Pons (tissue), 1 donor: ENCODE measurements at regions not wholly inside any gene's neighbourhood (a gene's known extent, or its start where the extent isn't known, plus 50 kb on each side); places are given as distances from the start of the nearest gene placed in this dataset.

ENCODE experiments used
- DNase-seq: peaks from one replicate; pipeline ENCODE4 v3.0.0-alpha.2; 2016; ENCODE audit warnings: low spot score

DNA sequence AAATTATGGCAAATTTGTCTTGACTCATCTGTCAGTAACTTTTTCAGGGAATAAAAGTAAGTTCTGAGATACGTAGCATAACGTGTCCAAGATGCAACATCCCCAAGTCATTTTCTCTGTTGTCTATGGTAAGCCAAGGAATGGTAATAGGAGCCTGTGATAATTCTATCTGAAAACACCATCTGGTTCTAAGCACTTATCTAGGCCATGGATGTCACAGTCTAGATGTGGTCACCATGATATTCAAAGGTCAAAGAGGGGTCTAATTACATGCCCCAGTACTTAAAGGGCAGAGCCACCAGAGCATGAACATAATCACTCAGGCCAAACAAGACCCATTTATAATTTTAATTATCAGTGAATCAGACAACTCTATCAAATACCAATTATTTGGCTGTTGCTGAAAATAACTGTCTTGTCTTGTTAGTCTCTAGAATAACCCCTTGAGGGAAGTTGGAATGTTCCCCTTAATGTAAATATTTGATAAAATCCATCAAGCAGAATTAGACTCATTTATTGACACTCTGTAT is 225.1 kb upstream of the MPPED2 start:
- DNase-seq, result no peak

DNA sequence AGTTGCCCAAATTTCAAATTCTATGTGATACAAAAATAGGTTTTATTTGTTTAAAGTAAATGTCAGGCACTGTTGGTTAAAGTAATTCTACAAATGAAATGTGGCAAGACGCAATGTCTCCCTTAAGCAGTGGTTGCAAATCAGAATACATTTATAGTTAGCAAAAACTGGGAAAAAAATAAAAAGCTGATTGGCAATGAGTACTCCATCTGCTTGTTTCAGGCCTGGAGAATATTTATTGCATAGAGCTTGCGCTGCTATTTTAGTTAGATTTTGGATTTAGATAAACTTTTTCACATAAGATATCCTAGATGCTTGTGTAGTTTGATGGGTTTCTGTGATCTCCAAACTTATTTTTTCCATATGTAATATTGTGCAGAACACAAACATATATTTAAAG is 224.0 kb upstream of the MPPED2 start:
- DNase-seq, result no peak

DNA sequence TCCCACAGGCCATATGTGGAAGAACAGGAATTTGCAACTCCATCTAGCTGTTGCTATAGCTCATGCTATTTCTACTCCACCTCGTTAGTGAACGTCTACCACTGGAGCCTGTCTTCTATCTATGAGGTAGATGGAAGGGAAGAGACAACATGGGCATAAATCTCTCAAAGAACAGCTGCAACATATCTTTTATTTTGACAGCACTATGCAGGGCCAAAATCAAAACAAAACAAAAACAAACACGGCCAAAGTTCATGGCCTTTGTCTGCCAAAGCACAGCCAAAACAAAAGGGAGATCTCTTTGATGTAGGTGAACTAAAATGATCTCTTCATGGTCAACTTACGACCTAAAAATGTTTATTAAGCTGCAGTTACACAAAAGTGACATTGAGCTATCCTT is 215.2 kb upstream of the MPPED2 start:
- DNase-seq, result no peak

DNA sequence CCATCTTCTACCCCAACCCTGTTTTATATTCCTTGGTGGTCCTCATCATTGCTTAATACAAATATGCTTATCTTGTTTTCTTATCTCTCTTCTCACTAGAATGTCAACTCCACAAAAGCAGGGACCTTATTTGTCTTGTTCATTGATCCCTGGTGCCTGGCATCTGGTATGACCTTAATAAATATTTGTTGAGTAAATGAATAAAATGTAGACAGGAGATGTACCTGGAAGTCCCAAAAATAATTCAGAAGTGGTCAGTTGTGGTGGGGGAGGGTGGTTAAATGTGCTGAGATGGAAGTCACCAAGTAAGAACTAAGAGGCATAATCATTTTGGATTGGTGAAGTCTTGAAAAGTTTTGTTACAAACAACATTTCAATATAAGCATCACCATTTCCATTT is 214.8 kb upstream of the MPPED2 start:
- no peak for DNase-seq

DNA sequence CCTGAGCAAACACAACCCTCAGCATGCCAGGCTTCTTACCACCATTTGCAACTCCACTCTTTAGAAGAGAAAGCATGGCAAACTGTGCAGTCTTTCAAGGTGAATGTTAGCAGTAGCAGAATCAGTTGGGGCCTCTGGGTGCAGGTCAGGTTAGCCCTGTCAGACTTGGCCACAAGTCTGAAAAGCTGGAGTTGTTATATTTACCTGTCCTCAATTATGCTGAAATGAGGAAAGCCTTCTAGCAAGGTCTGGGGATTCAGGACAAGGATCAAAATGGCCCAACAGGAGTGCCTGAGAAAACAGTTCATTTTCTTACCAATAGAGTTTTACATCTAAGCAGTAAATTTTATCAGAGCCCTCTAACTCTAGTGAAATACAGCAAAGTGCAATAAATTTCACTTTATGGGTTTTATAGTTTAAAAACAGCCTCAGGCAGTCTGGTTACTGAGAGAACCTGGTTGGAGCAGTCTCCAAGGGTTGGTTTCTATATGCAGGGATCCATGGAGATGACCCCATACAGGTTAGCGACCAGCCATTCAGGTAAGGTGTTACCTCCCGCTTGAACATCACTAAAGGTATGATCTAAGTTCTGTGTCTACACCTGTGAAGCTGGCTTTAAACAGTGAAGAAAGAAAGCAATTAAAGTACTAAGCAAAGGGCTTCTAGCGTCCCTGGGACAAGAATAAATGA is 212.5 kb upstream of the MPPED2 start:
- no peak for DNase-seq

DNA sequence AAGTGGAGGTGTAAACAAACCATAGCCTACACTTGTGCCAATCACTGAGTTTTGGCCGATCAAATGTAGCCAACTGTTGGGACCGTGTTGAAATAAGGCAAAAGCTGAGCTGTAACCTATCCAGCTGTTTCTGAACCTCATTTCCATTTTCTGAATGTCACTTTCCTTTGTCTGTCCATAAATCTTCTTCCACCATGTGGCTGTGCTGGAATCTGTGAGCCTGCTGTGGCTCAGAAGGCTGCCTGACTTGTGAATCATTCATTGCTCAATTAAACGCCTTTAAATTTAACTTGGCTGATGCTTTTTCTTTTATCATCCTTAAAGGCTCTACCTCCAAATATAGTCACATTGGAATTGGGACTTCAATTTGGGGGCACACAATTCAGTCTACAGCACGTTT is 203.1 kb upstream of the MPPED2 start:
- DNase-seq, result no peak

DNA sequence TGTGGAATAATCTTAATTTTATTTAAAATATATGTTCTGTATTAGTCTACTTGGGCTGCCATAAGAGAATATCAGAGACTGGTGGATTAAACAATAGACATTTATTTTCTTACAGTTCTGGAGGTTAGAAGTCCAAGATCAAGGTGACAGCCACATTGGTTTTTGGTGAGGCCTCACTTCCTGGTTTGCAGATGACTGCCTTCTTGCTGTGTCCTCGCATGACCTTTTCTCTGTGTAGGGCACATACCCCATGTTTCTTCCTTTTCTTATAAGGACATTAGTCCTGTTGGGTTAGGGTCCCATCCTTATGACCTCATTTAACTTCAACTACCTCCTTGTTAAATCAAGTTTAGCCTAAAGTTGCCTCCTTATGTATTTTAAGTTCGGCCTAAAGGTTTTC is 202.7 kb upstream of the MPPED2 start:
- no peak for DNase-seq

DNA sequence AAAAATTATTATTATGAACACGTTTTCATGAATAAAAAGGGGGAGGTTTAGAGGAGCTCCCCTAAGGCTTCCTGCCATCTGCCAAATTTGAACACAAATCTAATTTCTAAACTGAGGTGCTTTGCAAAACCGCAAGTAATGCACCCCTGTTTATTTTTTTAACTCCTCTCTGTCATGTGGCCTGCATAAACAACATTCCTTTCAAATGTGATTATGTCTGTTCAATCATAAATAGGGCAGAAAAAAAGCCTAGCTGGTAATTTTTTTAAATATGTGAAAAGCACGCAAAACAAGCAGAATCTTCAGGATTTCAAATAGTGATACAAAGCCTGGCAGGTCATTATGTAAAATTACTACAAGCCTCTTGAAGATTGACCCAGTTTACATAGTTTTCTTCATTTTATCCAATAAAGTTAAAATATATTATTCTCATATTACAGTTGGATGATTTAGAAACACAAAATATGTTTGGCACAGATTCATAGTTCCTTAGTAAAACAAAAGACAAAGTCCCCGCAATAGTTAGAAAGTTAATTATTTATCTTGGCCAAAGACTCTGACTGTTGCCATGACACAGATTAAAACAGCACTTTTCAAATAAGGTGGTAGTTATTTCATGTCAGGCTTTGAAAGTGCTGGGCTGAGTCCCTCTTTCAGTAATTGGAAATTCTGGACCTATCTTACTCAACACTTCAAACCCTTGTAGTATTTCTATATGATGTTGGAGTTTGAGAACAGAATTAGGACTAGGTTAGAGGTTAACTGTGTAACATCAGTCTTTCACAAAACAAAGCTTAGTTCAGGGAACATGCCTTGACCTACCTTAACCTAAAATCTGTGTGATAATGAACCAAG is 200.3 kb upstream of the MPPED2 start:
- no peak for DNase-seq

DNA sequence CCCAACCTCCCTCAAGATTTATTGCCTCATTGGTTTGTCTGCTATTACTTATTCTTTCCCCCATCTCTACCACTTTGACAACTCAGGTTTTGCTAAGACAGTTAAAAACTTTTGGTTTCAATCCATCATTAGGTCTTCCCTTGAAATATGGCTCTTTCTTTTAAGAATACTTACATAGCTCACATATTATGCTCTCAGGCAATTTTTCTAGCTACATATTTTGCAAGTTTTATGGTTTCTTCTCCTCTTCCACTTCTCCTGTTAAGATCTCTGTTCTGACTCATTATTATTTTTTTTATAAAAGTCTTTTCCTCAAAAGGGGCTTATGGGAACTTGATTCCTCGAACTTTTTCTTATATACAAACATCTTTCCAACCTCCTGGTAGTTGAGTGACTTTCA is 192.4 kb upstream of the MPPED2 start:
- no peak for DNase-seq

DNA sequence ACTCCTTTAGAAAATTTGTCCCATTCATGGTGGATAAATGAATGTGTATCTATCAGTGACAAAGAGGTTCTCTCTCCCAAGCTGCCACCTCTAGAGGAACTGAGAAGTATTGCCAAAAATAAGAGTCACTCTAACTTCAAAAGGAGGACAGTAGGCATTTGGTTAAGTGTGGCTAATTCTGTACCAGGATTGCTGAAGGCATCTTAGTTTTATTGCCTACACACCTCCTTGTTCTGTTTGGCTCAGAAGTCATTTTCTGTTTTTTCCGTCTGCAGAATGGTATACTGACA is 189.0 kb upstream of the MPPED2 start:
- no peak for DNase-seq

DNA sequence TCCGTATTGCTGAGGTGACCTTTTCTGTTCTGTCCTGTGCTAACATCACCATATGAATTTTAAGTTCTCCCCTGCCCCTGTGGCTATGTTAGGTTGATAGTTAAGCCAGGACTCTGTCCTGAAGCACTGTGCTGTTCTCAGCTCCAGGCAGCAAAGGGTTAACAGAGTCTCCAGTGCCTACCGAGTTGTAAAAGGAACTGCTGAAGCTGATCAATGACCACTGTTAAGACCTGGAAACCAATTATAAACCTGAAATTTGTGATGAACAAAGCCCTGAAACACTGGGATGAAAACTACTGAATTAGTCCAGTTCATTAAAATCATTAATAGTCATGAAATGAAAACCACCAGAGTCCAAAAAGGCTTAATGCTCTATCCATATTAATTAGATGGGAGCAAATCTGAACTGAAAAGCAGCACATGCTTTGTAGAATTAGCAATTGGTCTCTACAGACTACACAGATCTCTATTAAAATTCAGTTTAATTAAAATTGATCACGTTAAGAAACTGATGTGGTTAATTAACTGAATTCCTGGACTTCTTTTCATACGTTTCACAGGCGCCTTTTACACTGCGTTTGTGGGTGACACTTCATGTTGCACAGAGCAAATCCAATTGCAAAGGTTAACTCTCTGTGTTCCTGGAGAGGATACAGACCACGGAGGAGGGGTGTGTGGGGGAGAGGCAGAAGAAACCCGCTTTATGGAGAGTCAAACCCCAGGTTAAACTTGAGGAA is 188.5 kb upstream of the MPPED2 start:
- peak; percentile 25 for DNase-seq

DNA sequence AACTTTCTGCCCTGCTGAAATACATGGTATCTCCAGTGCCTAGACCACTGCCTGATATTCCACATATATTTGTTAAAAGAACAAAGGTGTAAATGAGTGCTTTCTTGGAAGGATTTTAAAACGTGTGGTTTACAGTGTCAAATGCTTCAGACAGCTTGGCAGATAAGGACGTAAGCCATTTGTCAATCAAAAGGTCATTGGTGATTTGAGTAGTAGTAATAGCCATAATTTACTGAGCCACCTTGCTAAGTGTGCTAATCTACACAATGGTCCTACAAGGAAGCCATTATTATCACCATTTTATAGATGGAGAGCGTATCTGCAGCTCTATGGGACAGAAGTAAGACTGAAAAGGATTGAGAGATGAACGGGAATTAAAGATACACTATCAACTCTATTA is 186.8 kb upstream of the MPPED2 start:
- no peak for DNase-seq

DNA sequence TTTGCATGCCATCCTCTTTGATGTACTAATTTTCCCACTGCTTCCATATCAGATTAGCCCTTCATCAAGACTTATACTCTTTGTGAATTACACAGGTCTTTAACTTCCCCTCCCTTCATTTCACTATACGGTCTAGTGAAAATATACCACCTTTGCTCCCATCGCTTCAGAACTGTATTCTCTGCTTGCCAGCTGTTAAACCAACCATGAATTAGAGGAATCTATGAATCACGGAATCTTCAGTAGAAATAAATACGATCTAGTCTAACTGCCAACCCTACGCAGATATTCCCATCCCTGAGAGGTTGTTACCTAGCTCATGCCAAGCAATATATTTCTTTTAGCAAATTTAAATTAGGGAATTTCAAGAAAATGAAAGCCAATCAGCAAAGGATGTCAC is 177.8 kb upstream of the MPPED2 start:
- DNase-seq, result no peak

DNA sequence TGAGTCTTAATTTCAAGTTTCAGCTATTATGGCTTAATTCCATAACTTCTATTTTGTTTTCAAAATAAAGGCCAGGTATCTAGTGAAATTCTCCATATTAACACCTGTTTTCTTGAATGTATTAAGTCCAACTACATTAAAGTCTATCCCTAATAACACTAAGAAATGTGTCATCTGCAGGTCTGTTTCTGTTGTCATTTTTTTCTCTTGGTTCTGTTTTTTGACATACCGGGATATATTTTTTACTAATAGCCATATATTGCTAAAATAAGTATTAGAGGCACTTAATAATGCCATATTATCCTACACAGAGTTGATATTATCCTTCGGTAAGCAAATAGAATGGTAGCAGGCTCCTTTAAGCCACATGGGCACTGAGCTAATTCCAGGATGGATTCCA is 176.0 kb upstream of the MPPED2 start:
- no peak for DNase-seq

DNA sequence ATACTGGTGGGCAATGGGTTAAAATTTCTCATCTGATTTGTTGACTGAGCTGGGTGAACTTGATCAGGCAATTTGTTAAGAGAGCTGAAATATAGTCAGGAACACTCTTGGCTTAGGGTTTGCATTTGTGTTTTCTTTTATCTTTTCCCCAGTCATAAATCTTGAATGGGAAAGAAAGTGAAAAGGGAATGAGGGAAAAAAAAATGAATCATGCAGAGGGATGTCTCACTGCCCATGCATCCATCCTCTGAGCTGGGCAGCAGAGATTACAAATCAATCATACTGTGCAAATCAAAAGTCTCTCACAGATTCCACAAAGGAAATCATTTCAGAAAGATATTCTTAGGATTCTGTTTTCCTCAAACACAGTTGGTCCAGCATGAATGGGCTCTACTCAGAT is 174.2 kb upstream of the MPPED2 start:
- DNase-seq, result no peak

DNA sequence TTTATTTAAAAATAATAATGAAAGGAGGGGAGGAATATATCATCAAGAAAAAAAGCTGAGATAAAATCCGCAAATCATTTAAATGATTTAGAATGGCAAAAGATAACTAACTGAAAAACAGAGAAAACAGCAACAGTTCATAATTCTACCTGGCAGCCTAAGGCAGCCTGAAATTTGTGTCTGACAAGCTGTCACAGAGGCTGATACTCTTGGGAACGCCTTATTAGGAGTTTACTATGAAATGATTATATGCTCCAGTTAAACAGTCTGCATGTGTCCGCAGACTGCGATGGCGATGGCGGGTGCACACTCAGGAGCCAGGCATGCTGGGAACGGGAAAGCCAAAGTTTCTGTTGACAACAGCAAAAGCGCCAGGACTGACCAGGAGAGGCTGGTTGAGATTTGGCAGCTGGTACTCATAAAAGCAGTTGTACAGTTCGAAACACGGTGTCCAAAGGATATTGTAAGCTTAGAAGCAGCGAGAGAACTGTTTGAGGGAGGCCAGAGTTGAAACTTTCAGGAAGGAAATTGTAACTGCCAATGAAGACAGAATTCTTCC is 172.9 kb upstream of the MPPED2 start:
- no peak for DNase-seq

DNA sequence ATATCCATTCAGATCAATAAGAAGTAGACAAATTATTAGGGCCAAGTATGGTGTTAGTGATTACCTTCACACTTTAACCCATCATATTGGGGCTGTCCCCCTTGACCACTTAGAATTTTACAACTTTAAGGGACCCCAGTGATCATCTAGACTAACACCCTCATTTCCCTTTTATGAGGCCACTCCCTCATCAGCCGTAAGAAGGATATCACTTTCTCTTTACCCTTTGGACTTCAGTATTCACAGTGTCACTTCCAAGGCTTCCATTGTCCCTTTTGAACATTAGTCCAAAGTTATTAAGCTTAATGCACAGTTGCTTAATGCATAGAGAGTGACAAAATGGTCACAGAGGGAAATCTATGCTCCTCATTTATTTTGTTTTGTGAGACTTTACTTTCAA is 172.4 kb upstream of the MPPED2 start:
- no peak for DNase-seq

DNA sequence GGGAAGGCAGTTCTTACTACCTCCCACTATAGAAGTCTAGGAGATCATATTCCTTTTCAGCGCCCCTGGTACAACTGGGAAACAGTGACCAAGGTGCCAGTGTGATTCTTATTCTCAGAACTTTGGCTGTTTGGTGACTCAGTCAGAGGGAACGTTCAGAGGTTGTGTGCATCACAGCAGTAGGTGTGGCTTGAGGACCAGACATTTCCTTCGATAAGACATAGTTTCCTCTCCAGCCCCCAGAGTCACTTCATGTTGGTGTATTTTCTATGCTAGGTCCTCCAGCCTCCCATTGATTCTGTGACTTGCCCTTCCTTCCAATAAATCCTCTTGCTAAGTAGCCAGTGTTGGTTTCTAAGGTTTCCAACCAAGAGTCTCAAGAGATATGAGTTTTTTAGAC is 171.9 kb upstream of the MPPED2 start:
- no peak for DNase-seq

DNA sequence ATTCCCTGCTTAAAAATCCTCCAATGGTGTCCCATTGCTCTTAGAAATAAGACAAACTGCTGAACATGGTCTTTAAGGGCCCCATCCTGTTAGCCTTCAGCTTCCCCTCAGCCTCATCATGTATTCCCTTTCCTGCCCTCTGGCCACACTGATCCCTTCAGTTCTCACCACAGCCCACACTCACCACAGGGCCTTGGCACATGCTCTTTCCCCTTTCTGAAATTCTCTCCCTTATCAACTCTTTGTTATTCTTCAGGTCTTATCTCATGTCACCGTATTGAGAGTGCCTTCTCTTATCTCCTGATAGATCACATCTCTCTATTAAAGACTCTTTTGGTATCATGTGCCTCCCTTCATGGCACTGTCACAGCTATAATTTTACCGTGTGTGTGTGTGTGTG is 167.8 kb upstream of the MPPED2 start:
- DNase-seq, result no peak

DNA sequence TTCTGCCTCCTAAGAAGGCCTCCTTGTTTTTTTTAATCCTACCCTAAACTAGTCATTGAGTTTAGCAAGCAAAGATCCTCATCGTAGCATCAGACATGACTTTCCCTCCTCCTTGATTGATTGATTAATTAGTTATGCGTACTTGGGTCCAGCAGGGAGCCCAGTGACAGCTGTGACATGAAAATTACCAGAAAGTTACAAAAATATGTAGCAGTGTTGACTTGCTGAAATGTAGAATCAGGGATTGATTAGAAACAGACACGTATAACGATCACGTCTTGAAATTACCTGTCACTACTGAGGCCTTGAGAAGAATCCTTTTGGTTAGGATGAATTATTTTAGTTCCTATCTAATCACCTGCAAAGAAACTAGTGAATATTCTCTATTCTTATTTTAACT is 167.4 kb upstream of the MPPED2 start:
- no peak for DNase-seq

DNA sequence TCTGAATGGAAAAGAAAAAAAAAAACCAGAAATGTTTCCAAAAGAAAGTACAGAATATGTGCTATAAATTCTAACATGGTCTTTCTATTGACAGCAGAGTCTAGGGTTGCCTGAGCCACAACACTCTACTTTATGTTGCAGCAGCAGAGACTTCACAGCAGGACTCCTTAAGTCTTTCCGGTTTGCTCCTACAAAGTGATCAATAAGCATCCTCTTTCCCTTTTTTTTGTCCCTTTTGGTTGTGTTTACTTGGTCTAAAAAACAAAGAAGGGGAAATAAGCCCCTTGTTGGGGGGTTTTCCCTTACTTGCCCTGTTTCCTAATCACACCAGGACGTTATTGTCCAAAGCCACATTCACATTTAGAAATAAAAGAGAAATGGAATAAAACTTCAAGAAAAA is 163.1 kb upstream of the MPPED2 start:
- no peak for DNase-seq

DNA sequence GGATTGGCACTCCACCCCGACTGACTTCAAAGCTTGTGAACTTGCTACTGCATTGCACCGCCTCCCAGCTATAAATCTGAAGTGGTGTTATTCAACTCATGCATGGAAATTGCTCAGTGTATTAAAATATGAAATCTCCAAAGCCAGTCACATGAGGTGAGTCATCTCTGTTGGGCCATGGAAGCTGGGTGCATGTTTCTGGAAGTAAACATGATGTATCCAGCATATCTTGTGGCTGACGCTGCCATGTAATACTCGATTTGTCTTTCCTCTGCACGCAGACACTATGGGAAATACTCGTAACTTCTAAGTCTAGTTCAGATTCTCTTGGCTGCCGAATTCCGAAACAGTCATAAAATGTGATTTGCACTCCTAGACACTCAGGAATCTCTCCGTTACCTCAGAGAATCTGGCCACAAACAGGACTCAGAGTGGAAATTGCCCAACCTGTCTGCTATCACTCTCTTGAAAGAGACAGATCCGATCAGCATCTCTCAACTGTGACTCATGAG is 154.9 kb upstream of the MPPED2 start:
- no peak for DNase-seq

DNA sequence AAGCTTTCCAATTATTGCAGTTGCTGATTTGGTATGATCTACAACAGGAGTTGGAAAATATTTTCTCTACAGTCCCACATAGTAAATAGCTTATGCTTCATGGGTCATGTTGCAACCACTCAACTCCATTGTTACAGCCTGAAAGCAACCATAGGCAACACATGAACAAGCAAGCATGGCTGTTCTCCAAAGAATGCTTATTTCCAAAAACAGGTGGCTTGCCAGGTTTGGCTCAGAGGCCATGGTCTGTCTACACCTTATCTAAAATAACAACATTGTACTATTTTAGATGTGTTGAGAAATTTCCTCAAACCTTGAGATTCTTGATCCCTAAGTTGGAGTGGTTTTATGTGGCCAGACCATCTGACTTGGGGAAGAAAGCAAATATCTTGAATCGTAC is 153.9 kb upstream of the MPPED2 start:
- no peak for DNase-seq
